GM20431 (cell line): ENCODE measurements at regions not wholly inside any gene's neighbourhood (a gene's known extent, or its start where the extent isn't known, plus 50 kb on each side); places are given as distances from the start of the nearest gene placed in this dataset.

ENCODE experiments used
- in situ Hi-C: fragments of 300-500 bp; cut with MseI, MboI; formaldehyde crosslinking; loops from one replicate; pipeline ENCODE4 v1.15.0; 2020; ENCODE audit warnings: low sequenced_read_pairs; ENCODE audit not compliant: unreplicated experiment

GRCh38 chr14:51392416-51392815 is 152.4 kb downstream of the TMX1 start:
- in situ Hi-C loops: no loop called here

GRCh38 chr14:51394384-51394783 is 154.3 kb downstream of the TMX1 start:
- in situ Hi-C loops: no loop called here

GRCh38 chr14:51394804-51395203 is 154.8 kb downstream of the TMX1 start:
- in situ Hi-C loops: no loop called here

- in situ Hi-C loops: no loop called here
Observed at GRCh38 chr14:51395361-51395849, 155.4 kb downstream of the TMX1 start.

GRCh38 chr14:51396222-51396815 is 156.3 kb downstream of the TMX1 start:
- in situ Hi-C loops: no loop called here

- in situ Hi-C loops: no loop called here
Observed at GRCh38 chr14:51398898-51399297, 158.9 kb downstream of the TMX1 start.

GRCh38 chr14:51400139-51400538 is 160.1 kb downstream of the TMX1 start:
- in situ Hi-C loops: no loop called here

- in situ Hi-C loops: no loop called here
Observed at GRCh38 chr14:51401272-51401671, 161.2 kb downstream of the TMX1 start.

GRCh38 chr14:51401756-51402155 is 161.7 kb downstream of the TMX1 start:
- in situ Hi-C loops: no loop called here

GRCh38 chr14:51410897-51411296 is 170.8 kb downstream of the TMX1 start:
- in situ Hi-C loops: no loop called here

- in situ Hi-C loops: no loop called here
Observed at GRCh38 chr14:51419685-51420084, 179.6 kb downstream of the TMX1 start.

- in situ Hi-C loops: no loop called here
Observed at GRCh38 chr14:51422704-51423103, 182.7 kb downstream of the TMX1 start.

- in situ Hi-C loops: no loop called here
Observed at GRCh38 chr14:51424041-51424440, 184.0 kb downstream of the TMX1 start.

- in situ Hi-C loops: no loop called here
Observed at GRCh38 chr14:51424561-51425251, 184.7 kb downstream of the TMX1 start.

GRCh38 chr14:51428981-51429380 is 188.9 kb downstream of the TMX1 start:
- in situ Hi-C loops: no loop called here

- in situ Hi-C loops: no loop called here
Observed at GRCh38 chr14:51430079-51430478, 190.0 kb downstream of the TMX1 start.

GRCh38 chr14:51430633-51431032 is 190.6 kb downstream of the TMX1 start:
- in situ Hi-C loops: no loop called here

- in situ Hi-C loops: no loop called here
Observed at GRCh38 chr14:51431033-51431709, 191.1 kb downstream of the TMX1 start.

GRCh38 chr14:51431741-51432140 is 191.7 kb downstream of the TMX1 start:
- in situ Hi-C loops: no loop called here

GRCh38 chr14:51432302-51432948 is 192.4 kb downstream of the TMX1 start:
- in situ Hi-C loops: no loop called here

- in situ Hi-C loops: no loop called here
Observed at GRCh38 chr14:51436630-51437029, 196.6 kb downstream of the TMX1 start.
